GM21360 (cell line): ENCODE measurements at regions not wholly inside any gene's neighbourhood (a gene's known extent, or its start where the extent isn't known, plus 50 kb on each side); places are given as distances from the start of the nearest gene placed in this dataset.

Source experiments
- ATAC-seq: cut with Tn5 transposase; IDR thresholded peaks from one replicate; pipeline ENCODE4 v1.9.1; 2021; ENCODE audit warnings: mild to moderate bottlenecking, moderate library complexity; ENCODE audit not compliant: unreplicated experiment

GRCh38 chr7:117929237-117929636 lies 56.0 kb upstream of the CTTNBP2 start:
- ATAC-seq: no peak

GRCh38 chr7:117931314-117931713 lies 58.1 kb upstream of the CTTNBP2 start:
- ATAC-seq: no peak

GRCh38 chr7:117937049-117937752 lies 64.0 kb upstream of the CTTNBP2 start:
- no peak for ATAC-seq

GRCh38 chr7:117937753-117938483 lies 64.7 kb upstream of the CTTNBP2 start:
- ATAC-seq: no peak

GRCh38 chr7:117941138-117941810 lies 68.0 kb upstream of the CTTNBP2 start:
- no peak for ATAC-seq

- no peak for ATAC-seq
These were observed 69.5 kb upstream of the CTTNBP2 start for GRCh38 chr7:117942780-117943179.

- no peak for ATAC-seq
These were observed 71.6 kb upstream of the CTTNBP2 start for GRCh38 chr7:117944886-117945285.

GRCh38 chr7:117946151-117946633 lies 73.0 kb upstream of the CTTNBP2 start:
- no peak for ATAC-seq

- ATAC-seq: no peak
These were observed 76.0 kb upstream of the CTTNBP2 start for GRCh38 chr7:117949232-117949631.

GRCh38 chr7:117950601-117951260 lies 77.5 kb upstream of the CTTNBP2 start:
- ATAC-seq: no peak

GRCh38 chr7:117951285-117951684 lies 78.0 kb upstream of the CTTNBP2 start:
- no peak for ATAC-seq

GRCh38 chr7:117951691-117952280 lies 78.5 kb upstream of the CTTNBP2 start:
- ATAC-seq: no peak

- ATAC-seq: no peak
These were observed 81.8 kb upstream of the CTTNBP2 start for GRCh38 chr7:117955046-117955445.

GRCh38 chr7:117960351-117960750 lies 87.1 kb upstream of the CTTNBP2 start:
- no peak for ATAC-seq

- ATAC-seq: no peak
These were observed 88.0 kb upstream of the CTTNBP2 start for GRCh38 chr7:117961235-117961634.

- no peak for ATAC-seq
These were observed 89.2 kb upstream of the CTTNBP2 start for GRCh38 chr7:117962366-117962994.

GRCh38 chr7:117963264-117964197 lies 90.3 kb upstream of the CTTNBP2 start:
- ATAC-seq: no peak

GRCh38 chr7:117970801-117971200 lies 97.6 kb upstream of the CTTNBP2 start:
- no peak for ATAC-seq

- no peak for ATAC-seq
These were observed 98.5 kb upstream of the CTTNBP2 start for GRCh38 chr7:117971556-117972244.
